SK-N-MC (cell line): ENCODE measurements at regions not wholly inside any gene's neighbourhood (a gene's known extent, or its start where the extent isn't known, plus 50 kb on each side); places are given as distances from the start of the nearest gene placed in this dataset.
"Not testable (repeated sequence)": the region's sequence is repeated elsewhere in the genome, so short reads cannot be mapped to it uniquely, and the experiment has no call there.

Experiments used
- DNase-seq: peaks from one replicate; pipeline ENCODE4 v3.0.0-alpha.2; 2011; ENCODE audit warnings: low read depth, low spot score
- H3K27ac ChIP-seq: fragments of 200-600 bp; sonication (generic); 2 replicates; pipeline ENCODE4 v1.5.1; 2016; ENCODE audit warnings: mixed run types
- H3K36me3 ChIP-seq: fragments of 200-600 bp; sonication (generic); 2 replicates; pipeline ENCODE4 v1.6.1; 2017; ENCODE audit warnings: antibody characterized with exemption, low read length, mixed read lengths; ENCODE audit not compliant: insufficient read depth
- H3K4me3 ChIP-seq: fragments of 200-600 bp; sonication (generic); 2 replicates; pipeline ENCODE4 v1.5.1; 2016
- H3K9ac ChIP-seq: fragments of 200-600 bp; sonication (generic); 2 replicates; pipeline ENCODE4 v1.8.0; 2017; ENCODE audit warnings: mixed run types, mixed read lengths; ENCODE audit not compliant: insufficient read length
- H3K9me3 ChIP-seq: fragments of 200-600 bp; sonication (generic); 2 replicates; pipeline ENCODE4 v1.6.1; 2017; ENCODE audit warnings: low read depth, mild to moderate bottlenecking, antibody characterized with exemption, low read length, moderate library complexity, mixed read lengths
- EZH2 ChIP-seq: fragments of 200-600 bp; sonication (generic); IDR thresholded peaks from one replicate; pipeline ENCODE4 v1.6.1; 2017; ENCODE audit warnings: antibody characterized with exemption
- FOXP2 ChIP-seq: optimal IDR thresholded peaks from 2 replicates; pipeline ENCODE3; 2011; ENCODE audit warnings: mild to moderate bottlenecking, moderate library complexity; ENCODE audit not compliant: insufficient read depth; ENCODE audit errors: extremely low read length, control extremely low read depth
- POLR2AphosphoS5 ChIP-seq: IDR thresholded peaks from 2 replicates; pipeline ENCODE4 v1.6.1; 2012; ENCODE audit warnings: mild to moderate bottlenecking, low read depth, low read length, borderline replicate concordance

- H3K9ac ChIP-seq, H3K4me3 ChIP-seq, H3K36me3 ChIP-seq, H3K27ac ChIP-seq, DNase-seq, H3K9me3 ChIP-seq: not testable (repeated sequence)
Observed at GRCh38 chr5:93682471-93683404, 58.7 kb downstream of the POU5F2 start.

DNA sequence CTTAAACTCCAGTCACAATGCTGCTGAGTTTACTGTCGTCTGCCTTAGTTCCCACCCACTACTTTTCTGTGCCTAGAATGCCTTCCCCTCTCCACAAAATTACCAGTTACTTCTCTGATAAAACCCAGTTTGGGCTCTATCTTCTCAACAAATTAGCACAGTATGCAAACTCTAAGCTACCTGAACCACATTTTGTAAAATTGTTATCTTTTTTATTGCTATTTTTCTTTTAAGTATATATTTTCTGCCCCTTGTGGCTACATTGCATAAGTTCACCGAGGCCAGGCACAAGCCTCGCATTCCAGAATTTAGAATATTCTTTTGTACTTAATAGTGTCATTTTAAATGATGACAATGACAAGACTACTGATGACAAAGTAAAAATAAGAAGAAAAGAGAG lies 60.0 kb downstream of the POU5F2 start:
- no peak for TF ChIP-seq POLR2AphosphoS5
- TF ChIP-seq FOXP2, result no peak
- TF ChIP-seq EZH2, result no peak
- DNase-seq, result no peak
- Histone ChIP-seq H3K27ac (peak overlapping the region; percentile 89), H3K36me3 (no peaks in the 10 kb centered on the region), H3K9ac (no peak overlapping the region), H3K9me3 (no peaks in the 10 kb centered on the region), H3K4me3 (peak overlapping the region; percentile 23; the same call in 1 of the 2 replicates)

DNA sequence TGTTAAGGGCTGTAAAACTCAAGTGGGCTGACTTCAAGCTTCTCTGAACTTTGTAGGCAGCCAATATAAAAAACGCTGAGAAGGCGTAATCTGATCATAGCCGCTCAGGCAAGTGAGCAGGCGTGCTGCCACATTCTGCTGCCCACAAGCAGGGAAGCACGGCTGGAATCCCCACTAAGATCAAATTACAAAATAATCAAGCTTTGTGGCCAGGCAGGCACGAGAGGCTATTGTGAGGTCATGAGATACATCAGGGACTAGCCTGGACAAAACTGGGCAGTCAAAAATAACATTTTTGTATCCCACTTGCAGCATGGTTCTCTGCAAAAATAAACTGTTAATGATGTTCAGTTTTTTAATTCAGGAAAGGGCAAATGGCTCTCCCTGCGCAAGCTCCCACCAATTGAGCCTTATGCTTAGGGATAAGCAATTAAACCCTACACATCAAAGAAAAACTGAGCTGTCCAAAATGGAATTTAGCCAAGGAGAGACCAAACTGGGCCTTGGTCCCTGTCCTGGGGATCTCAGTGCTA lies 64.0 kb downstream of the POU5F2 start:
- DNase-seq, result peak; percentile 79
- Histone ChIP-seq H3K27ac (peak overlapping the region; percentile 60), H3K9me3 (no peaks in the 10 kb centered on the region), H3K9ac (no peak overlapping the region), H3K36me3 (no peaks in the 10 kb centered on the region), H3K4me3 (peak overlapping the region; percentile 61)
- TF ChIP-seq POLR2AphosphoS5 (peak; percentile 77; the same call in 1 of the 2 replicates), EZH2 (no peak)

DNA sequence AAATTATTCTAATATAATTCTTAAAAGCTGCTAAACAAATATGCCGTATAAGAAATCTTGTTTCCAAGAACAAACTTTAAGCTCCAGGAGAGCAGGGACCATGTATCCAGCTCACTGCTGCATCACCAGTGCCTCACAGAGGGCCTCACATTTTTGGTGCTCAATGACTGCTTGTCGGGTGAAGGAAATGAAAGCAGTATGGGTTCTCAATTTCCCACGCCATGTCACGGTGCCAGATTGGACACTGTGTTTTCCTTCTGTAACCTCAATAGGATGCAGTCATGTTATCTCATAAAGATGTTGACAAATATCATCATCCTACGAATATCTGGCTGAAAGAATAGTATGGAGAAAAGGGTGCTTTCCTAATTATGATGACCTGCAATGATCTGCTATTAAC lies 64.7 kb downstream of the POU5F2 start:
- no peak for DNase-seq
- Histone ChIP-seq H3K27ac (peak overlapping the region; percentile 60; the same call in 1 of the 2 replicates), H3K4me3 (peak overlapping the region; percentile 61), H3K36me3 (no peaks in the 10 kb centered on the region), H3K9ac (no peak overlapping the region), H3K9me3 (no peaks in the 10 kb centered on the region)
- TF ChIP-seq EZH2, result no peak
- TF ChIP-seq POLR2AphosphoS5, result no peak
- TF ChIP-seq FOXP2, result no peak

- TF ChIP-seq POLR2AphosphoS5, result no peak
- no peak for TF ChIP-seq EZH2
- no peak for TF ChIP-seq FOXP2
Observed at GRCh38 chr5:93675460-93676450, 65.6 kb downstream of the POU5F2 start.

GRCh38 chr5:93674866-93675459 lies 66.4 kb downstream of the POU5F2 start:
- Histone ChIP-seq H3K36me3 (no peaks in the 10 kb centered on the region), H3K9me3 (no peaks in the 10 kb centered on the region), H3K27ac (peak overlapping the region; percentile 27), H3K4me3 (peak overlapping the region; percentile 26), H3K9ac (peak overlapping the region; percentile 8)
- DNase-seq, result no peak
- TF ChIP-seq FOXP2, result no peak
- no peak for TF ChIP-seq EZH2
- TF ChIP-seq POLR2AphosphoS5, result no peak

More at GRCh38 chr5:93675460-93676450, 65.6 kb downstream of the POU5F2 start:
- peak overlapping the region; percentile 8 for H3K9ac ChIP-seq
- DNase-seq, result no peak
- H3K36me3 ChIP-seq, result no peaks in the 10 kb centered on the region
- H3K27ac ChIP-seq, result peak overlapping the region; percentile 60
- H3K9me3 ChIP-seq, result no peaks in the 10 kb centered on the region
- H3K4me3 ChIP-seq, result peak overlapping the region; percentile 26

DNA sequence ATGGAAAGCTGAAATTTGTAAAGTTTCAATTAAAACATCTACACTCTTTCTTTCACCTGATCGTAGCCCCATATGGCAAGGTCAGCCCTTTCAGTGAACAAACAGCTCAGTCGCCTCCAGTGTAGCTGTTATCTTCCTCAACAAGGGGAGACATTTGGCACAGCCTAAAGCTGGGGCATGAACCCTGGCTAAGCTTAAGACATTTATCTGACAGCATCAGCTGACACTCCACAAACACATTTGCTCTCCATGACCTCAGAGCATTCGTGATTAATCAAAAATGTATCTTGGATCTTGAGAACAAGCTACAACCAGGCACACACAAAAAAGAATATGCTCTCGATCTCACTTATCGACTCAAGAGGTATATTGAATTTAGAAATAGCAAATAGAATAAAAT lies 67.3 kb downstream of the POU5F2 start:
- Histone ChIP-seq H3K9me3 (no peaks in the 10 kb centered on the region), H3K36me3 (no peaks in the 10 kb centered on the region), H3K27ac (peak overlapping the region; percentile 27; the same call in 1 of the 2 replicates), H3K9ac (no peak overlapping the region), H3K4me3 (no peak overlapping the region)
- DNase-seq, result no peak
- no peak for TF ChIP-seq POLR2AphosphoS5
- TF ChIP-seq EZH2, result no peak
- no peak for TF ChIP-seq FOXP2
